SU-DHL-6 (cell line): ENCODE measurements at regions not wholly inside any gene's neighbourhood (a gene's known extent, or its start where the extent isn't known, plus 50 kb on each side); places are given as distances from the start of the nearest gene placed in this dataset.

Source experiments
- H2AFZ ChIP-seq: fragments of 200-600 bp; sonication (generic); 2 replicates; pipeline ENCODE4 v1.6.1; 2014; ENCODE audit warnings: low read depth, mild to moderate bottlenecking, moderate library complexity, mixed read lengths, antibody characterized with exemption, low read length; ENCODE audit not compliant: severe bottlenecking
- H3F3A ChIP-seq: fragments of 200-600 bp; shearing (Covaris generic); 2 replicates; pipeline ENCODE4 v1.6.0; 2016; ENCODE audit warnings: antibody characterized with exemption, mild to moderate bottlenecking; ENCODE audit not compliant: insufficient read depth
- H3K27ac ChIP-seq: fragments of 200-600 bp; sonication (generic); 2 replicates; pipeline ENCODE4 v1.5.1; 2016; ENCODE audit warnings: low read depth, mild to moderate bottlenecking, low read length, moderate library complexity, mixed read lengths
- H3K27me3 ChIP-seq: fragments of 200-600 bp; sonication (generic), shearing (Covaris generic); 2 replicates; pipeline ENCODE4 v1.6.0; 2014; ENCODE audit warnings: mild to moderate bottlenecking, low read length
- H3K36me3 ChIP-seq: fragments of 200-600 bp; sonication (generic); 2 replicates; pipeline ENCODE4 v1.6.1; 2014; ENCODE audit warnings: mild to moderate bottlenecking, low read length, mixed read lengths
- H3K4me2 ChIP-seq: fragments of 300-600, 200-600 bp; shearing (Covaris generic), sonication (generic); 2 replicates; pipeline ENCODE4 v1.6.0; 2014; ENCODE audit warnings: low read length, low read depth, mild to moderate bottlenecking; ENCODE audit not compliant: poor library complexity, severe bottlenecking
- H3K4me3 ChIP-seq: fragments of 200-600 bp; sonication (generic); 2 replicates; pipeline ENCODE4 v1.5.1; 2014; ENCODE audit warnings: antibody characterized with exemption, low read length, mild to moderate bottlenecking, mixed read lengths; ENCODE audit not compliant: insufficient read depth, poor library complexity, severe bottlenecking
- H3K79me2 ChIP-seq: fragments of 200-600 bp; sonication (generic); 2 replicates; pipeline ENCODE4 v1.6.1; 2014; ENCODE audit warnings: mild to moderate bottlenecking, low read length, moderate library complexity; ENCODE audit not compliant: insufficient read depth
- H3K9ac ChIP-seq: fragments of 200-600 bp; sonication (generic); 2 replicates; pipeline ENCODE4 v1.7.0; 2014; ENCODE audit warnings: mild to moderate bottlenecking, low read length
- H3K9me2 ChIP-seq: fragments of 200-600 bp; sonication (generic); replicated peaks from 2 replicates; pipeline ENCODE4 v1.6.1; 2014; ENCODE audit warnings: low read length; ENCODE audit not compliant: insufficient read depth
- H3K9me3 ChIP-seq: fragments of 200-600 bp; sonication (generic); 2 replicates; pipeline ENCODE4 v1.6.1; 2014; ENCODE audit warnings: low read length, mixed read lengths; ENCODE audit not compliant: insufficient read depth
- H4K20me1 ChIP-seq: fragments of 200-600 bp; sonication (generic); 2 replicates; pipeline ENCODE4 v1.6.1; 2014; ENCODE audit warnings: low read depth, mild to moderate bottlenecking, antibody characterized with exemption, low read length, moderate library complexity, mixed read lengths
- EZH2phosphoT487 ChIP-seq: fragments of 200-600 bp; sonication (generic), shearing (Covaris generic); conservative IDR thresholded peaks from 2 replicates; pipeline ENCODE4 v1.6.1; 2018; ENCODE audit warnings: mild to moderate bottlenecking, antibody characterized with exemption, low read length, moderate library complexity, mixed read lengths
- TF ChIP-seq, protein P1 (sequence below): fragments of 200-600 bp; sonication (generic); IDR thresholded peaks from one replicate; pipeline ENCODE4 v1.5.1; 2017; ENCODE audit warnings: antibody characterized with exemption, mild to moderate bottlenecking, low read length, moderate library complexity; ENCODE audit not compliant: insufficient read depth, poor library complexity, severe bottlenecking

DNA sequence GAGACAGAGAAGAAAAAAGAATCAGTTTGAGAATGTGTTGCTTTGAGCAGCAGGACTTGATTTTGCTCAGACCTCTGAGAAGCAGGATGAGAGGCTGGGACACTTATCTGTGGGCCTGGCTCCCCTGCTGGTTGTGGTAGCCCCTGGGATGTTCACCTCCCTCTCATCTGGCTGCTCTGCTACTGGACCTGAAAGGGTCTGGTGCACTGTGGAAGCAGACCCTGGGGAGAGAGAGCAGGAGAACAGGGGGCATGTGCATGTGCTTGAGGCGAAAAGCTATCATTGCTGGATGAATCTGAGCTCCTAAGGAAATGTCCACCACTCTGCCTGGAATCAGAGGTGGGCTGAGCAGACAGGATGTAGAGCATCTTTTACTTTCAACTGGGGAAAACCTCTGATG, 161.1 kb downstream of the SCP2D1 start:
- Histone ChIP-seq H2AFZ (no peak overlapping the region), H3K9me2 (no peaks in the 10 kb centered on the region), H3K4me2 (no peak overlapping the region), H3K27me3 (no peaks in the 10 kb centered on the region), H4K20me1 (no peaks in the 10 kb centered on the region), H3K9me3 (no peaks in the 10 kb centered on the region), H3K79me2 (no peaks in the 10 kb centered on the region), H3F3A (no peaks in the 10 kb centered on the region), H3K9ac (no peak overlapping the region), H3K27ac (no peak overlapping the region), H3K4me3 (no peak overlapping the region), H3K36me3 (no peaks in the 10 kb centered on the region)
- no peak for TF ChIP-seq EZH2phosphoT487
- TF ChIP-seq, protein P1, sequence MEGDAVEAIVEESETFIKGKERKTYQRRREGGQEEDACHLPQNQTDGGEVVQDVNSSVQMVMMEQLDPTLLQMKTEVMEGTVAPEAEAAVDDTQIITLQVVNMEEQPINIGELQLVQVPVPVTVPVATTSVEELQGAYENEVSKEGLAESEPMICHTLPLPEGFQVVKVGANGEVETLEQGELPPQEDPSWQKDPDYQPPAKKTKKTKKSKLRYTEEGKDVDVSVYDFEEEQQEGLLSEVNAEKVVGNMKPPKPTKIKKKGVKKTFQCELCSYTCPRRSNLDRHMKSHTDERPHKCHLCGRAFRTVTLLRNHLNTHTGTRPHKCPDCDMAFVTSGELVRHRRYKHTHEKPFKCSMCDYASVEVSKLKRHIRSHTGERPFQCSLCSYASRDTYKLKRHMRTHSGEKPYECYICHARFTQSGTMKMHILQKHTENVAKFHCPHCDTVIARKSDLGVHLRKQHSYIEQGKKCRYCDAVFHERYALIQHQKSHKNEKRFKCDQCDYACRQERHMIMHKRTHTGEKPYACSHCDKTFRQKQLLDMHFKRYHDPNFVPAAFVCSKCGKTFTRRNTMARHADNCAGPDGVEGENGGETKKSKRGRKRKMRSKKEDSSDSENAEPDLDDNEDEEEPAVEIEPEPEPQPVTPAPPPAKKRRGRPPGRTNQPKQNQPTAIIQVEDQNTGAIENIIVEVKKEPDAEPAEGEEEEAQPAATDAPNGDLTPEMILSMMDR, result no peak

DNA sequence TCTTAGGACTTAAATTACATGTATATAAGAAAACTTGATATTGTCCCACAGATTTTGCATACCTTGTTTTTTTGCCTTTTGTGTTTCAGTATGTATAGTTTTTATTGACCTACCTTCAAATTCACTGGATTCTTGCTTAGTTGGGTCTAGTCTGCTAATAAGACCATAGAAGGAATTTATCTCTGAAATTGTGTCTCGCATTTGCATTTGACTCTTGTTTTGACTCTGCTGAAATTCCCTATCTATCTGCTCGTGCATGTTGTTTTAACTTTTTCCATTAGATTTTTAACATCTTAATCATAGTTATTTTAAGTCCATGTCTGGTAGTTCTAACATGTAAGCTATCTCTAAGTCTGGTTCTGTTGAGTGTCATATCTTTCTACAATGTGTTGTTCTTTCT, 163.9 kb downstream of the SCP2D1 start:
- H3K27me3 ChIP-seq, result no peaks in the 10 kb centered on the region
- no peak for TF ChIP-seq EZH2phosphoT487
- TF ChIP-seq, protein P1, result no peak
- H3K4me2 ChIP-seq, result no peak overlapping the region
- no peaks in the 10 kb centered on the region for H4K20me1 ChIP-seq
- no peaks in the 10 kb centered on the region for H3F3A ChIP-seq
- no peaks in the 10 kb centered on the region for H3K9me2 ChIP-seq
- H3K9me3 ChIP-seq, result no peaks in the 10 kb centered on the region
- no peaks in the 10 kb centered on the region for H3K79me2 ChIP-seq
- no peak overlapping the region for H2AFZ ChIP-seq
- H3K9ac ChIP-seq, result no peak overlapping the region
- no peak overlapping the region for H3K4me3 ChIP-seq
- H3K27ac ChIP-seq, result no peak overlapping the region
- no peaks in the 10 kb centered on the region for H3K36me3 ChIP-seq

DNA sequence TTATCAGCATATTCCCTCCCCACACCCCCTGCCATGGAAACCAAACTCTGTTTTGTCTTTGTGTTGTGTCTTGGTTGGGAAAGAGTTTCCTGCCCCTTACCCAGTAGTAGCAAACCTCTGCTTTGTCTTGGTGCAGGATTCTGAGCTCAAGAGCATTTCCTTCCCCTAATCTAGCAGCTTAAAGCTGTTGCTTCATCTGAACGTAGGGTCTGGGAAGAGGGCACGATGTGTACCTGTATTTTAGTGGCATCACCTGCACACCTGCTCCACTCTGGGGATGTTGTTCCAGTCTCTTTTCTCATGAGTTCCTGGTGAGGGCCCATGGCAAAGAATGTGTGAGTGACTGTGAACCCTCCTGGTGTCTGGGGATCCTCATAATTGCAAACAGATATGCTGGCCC, 164.7 kb downstream of the SCP2D1 start:
- H3F3A ChIP-seq, result no peaks in the 10 kb centered on the region
- H2AFZ ChIP-seq, result no peak overlapping the region
- H3K9ac ChIP-seq, result no peak overlapping the region
- no peaks in the 10 kb centered on the region for H3K27me3 ChIP-seq
- no peak for TF ChIP-seq EZH2phosphoT487
- no peaks in the 10 kb centered on the region for H3K36me3 ChIP-seq
- no peak overlapping the region for H3K4me2 ChIP-seq
- no peak overlapping the region for H3K4me3 ChIP-seq
- H3K79me2 ChIP-seq, result no peaks in the 10 kb centered on the region
- no peak overlapping the region for H3K27ac ChIP-seq
- no peaks in the 10 kb centered on the region for H3K9me3 ChIP-seq
- no peaks in the 10 kb centered on the region for H4K20me1 ChIP-seq
- H3K9me2 ChIP-seq, result no peaks in the 10 kb centered on the region

DNA sequence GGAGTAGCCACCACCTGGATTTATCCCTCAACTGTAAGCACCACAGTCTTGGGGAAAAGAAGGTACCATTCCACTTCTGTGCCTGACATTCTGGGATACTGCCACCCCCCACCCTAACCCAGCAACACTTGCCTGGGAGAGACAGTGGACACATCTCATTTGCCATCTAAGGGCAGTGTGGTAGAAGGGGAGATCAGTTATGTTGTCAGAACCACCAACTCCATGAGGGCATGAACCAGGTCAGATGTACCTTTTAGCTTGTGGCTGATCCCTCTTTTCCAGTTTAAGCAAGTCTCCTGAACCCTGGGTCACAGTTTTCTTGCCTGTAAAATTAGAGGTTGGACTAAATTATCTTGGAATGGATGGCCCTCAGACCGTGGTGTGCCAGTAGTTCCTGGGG, 165.5 kb downstream of the SCP2D1 start:
- H3K27ac ChIP-seq, result no peak overlapping the region
- H3K9me2 ChIP-seq, result no peaks in the 10 kb centered on the region
- no peaks in the 10 kb centered on the region for H3K79me2 ChIP-seq
- TF ChIP-seq, protein P1, result no peak
- no peak for TF ChIP-seq EZH2phosphoT487
- no peaks in the 10 kb centered on the region for H4K20me1 ChIP-seq
- H3K9ac ChIP-seq, result no peak overlapping the region
- no peak overlapping the region for H2AFZ ChIP-seq
- no peaks in the 10 kb centered on the region for H3K9me3 ChIP-seq
- no peak overlapping the region for H3K4me3 ChIP-seq
- no peaks in the 10 kb centered on the region for H3F3A ChIP-seq
- H3K36me3 ChIP-seq, result no peaks in the 10 kb centered on the region
- H3K27me3 ChIP-seq, result no peaks in the 10 kb centered on the region
- no peak overlapping the region for H3K4me2 ChIP-seq
